Activated naive CD4-positive, alpha-beta T cell treated with anti-CD3 and anti-CD28 coated beads, Interleukin-2, amount 50 U/mL, for 24 hours (primary cell): ENCODE measurements at regions not wholly inside any gene's neighbourhood (a gene's known extent, or its start where the extent isn't known, plus 50 kb on each side); places are given as distances from the start of the nearest gene placed in this dataset.

Experiments
- H3K27ac Mint-ChIP-seq: one replicate; pipeline ENCODE4 v1.8.0; 2021; ENCODE audit warnings: mild to moderate bottlenecking, mixed read lengths
- H3K27me3 Mint-ChIP-seq: one replicate; pipeline ENCODE4 v1.8.0; 2021; ENCODE audit warnings: mixed read lengths
- H3K36me3 Mint-ChIP-seq: one replicate; pipeline ENCODE4 v1.8.0; 2021; ENCODE audit warnings: mixed read lengths
- H3K4me1 Mint-ChIP-seq: one replicate; pipeline ENCODE4 v1.8.0; 2021; ENCODE audit warnings: mixed read lengths
- H3K4me3 Mint-ChIP-seq: one replicate; pipeline ENCODE4 v1.8.0; 2021; ENCODE audit warnings: mild to moderate bottlenecking, mixed read lengths
- H3K9me3 Mint-ChIP-seq: one replicate; pipeline ENCODE4 v1.8.0; 2021; ENCODE audit warnings: mixed read lengths

DNA sequence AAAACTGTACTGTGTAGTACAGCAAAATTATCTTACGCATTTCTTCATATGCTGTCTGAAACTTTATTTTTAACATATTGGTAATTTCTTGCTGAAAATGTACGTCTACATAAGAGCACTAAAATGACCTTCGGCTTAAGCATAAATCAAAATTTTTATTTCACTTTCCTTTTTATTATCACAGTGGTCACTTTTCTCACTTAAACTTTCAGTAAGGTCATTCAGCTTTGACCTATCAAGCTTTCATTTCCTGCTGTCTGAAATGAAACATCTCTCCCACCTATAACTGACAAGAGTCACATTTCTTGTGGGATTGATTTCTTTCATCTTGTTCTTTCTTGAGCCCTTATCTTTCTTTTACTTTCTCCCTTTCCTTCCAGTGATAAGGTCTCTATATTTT lies 2212.7 kb upstream of the PCDH20 start:
- H3K36me3 Mint-ChIP-seq = no peaks in the 10 kb centered on the region
- H3K4me1 Mint-ChIP-seq = no peaks in the 10 kb centered on the region
- no peak overlapping the region for H3K27ac Mint-ChIP-seq
- no peaks in the 10 kb centered on the region for H3K27me3 Mint-ChIP-seq
- peaks cover 9% of the 10 kb centered on the region for H3K9me3 Mint-ChIP-seq
- H3K4me3 Mint-ChIP-seq = no peak overlapping the region

DNA sequence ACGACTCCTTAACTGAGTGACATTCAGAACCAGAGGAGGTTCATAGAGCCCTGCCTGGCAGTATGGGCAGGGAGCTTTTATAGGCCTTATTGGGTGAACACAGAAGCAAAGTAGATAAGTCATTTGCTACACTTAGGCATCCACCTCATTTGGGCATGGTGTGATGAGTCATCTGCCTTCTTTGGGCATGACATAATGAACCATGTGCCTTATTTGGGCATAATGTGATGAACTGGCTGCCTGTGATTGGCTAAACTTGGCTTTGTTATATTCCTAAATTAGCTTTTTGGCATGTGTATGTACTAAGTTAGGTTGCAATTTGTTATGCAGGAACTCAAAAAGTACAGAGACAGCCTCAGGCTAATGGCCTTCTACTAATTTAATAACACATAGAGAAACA lies 2210.2 kb upstream of the PCDH20 start:
- Mint-ChIP-seq H3K27ac (no peak overlapping the region), H3K9me3 (peaks cover 18% of the 10 kb centered on the region), H3K36me3 (no peaks in the 10 kb centered on the region), H3K4me3 (no peak overlapping the region), H3K27me3 (no peaks in the 10 kb centered on the region), H3K4me1 (no peaks in the 10 kb centered on the region)

DNA sequence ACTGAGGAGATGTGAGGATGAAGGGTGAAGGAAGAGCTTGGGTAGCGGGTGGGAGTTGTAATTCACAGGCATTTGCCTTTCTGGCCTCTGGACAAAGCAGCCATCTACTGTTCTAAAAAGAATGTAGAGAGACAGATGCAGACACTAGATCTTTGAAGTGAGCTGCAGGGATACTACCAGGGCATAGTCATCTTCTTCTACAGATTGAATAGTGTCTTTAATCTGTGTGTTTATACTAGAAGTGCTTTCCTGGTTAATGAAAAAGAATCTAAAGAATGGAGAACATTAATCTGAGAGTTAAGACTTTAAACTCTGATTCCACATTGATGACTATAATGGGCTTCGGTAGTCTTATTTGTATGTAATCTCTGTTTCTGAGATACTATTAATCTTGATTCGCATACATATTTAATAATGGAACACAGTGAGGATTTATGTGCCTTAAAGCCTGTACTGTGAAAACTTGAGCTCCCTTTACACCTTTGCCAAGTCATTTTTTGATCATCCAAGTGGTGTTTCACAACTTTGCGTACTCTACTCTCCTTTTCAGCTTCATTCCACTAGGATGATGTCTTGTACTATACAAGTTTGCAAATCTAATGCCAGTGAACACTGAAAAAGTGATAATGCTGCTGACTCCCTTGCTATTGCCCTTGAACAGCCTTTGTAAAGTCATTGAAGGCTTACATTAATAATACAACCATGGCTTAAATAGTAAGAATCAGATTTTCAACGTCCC lies 2199.4 kb upstream of the PCDH20 start:
- H3K9me3 Mint-ChIP-seq = peaks cover 5% of the 10 kb centered on the region
- no peaks in the 10 kb centered on the region for H3K36me3 Mint-ChIP-seq
- no peaks in the 10 kb centered on the region for H3K27me3 Mint-ChIP-seq
- H3K27ac Mint-ChIP-seq = no peak overlapping the region
- no peak overlapping the region for H3K4me3 Mint-ChIP-seq
- no peaks in the 10 kb centered on the region for H3K4me1 Mint-ChIP-seq

DNA sequence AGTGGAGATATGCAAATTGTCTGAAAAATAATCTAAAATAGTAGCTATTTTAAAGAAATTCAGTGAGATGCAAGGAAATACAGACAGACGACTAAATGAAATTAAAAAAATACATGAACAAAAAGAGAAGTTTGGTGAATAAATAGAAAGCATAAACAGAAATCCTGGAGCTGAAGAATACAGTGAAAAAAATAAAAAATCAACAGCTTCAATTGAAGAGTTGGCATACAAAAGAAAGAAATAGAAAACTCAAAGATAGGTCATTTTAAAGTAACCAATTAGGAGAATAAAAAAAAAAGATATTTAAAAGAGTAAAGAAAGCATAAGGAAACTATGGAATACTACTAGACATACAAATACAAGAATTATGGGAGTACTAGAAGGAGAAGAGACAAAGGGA lies 2191.5 kb upstream of the PCDH20 start:
- peaks cover 5% of the 10 kb centered on the region for H3K9me3 Mint-ChIP-seq
- H3K4me3 Mint-ChIP-seq = no peak overlapping the region

DNA sequence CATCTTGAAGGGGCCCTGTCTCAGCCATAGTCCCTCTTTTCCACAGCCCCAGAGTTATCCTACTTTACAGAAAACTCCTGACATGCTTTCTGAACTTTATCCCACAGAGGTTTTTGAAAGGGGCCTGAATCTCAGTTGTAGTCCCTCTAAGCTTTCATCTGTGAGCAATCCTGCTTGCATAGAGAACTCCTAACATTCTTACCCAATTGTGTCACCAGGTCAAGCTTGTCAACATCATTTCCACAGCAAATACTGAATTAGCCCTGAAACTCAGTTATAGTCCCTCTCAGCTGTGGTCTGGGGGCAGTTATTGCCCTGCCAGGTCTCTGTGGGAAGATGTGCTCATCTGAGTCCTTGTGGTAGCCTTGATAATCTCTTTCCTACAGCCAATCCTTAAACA lies 2190.3 kb upstream of the PCDH20 start:
- Mint-ChIP-seq H3K4me1 (no peaks in the 10 kb centered on the region), H3K27me3 (no peaks in the 10 kb centered on the region), H3K4me3 (no peak overlapping the region), H3K9me3 (peaks cover 15% of the 10 kb centered on the region), H3K36me3 (no peaks in the 10 kb centered on the region), H3K27ac (no peak overlapping the region)

More for the DNA sequence above, 2191.5 kb upstream of the PCDH20 start:
- Mint-ChIP-seq H3K36me3 (no peaks in the 10 kb centered on the region), H3K27ac (no peak overlapping the region), H3K4me1 (no peaks in the 10 kb centered on the region), H3K27me3 (no peaks in the 10 kb centered on the region)

DNA sequence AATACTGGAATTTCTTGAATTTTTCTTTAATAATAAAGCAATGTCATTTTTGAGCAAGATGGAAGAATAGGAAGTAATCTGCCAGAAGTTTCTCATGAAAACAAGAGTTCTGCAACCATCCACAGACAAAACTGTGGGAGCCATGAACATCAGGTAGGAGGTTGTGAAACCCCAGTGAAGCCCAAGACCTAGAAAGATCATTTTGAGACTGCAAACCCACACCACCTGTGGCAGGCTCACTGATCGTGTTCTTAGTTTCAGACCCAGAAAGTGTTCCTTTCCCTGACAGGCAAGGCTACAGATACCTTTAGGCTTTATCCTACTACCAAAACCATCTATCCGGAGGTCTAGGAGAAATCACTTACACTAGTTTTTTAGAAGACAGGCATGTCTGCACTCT lies 2189.8 kb upstream of the PCDH20 start:
- no peak overlapping the region for H3K27ac Mint-ChIP-seq

DNA sequence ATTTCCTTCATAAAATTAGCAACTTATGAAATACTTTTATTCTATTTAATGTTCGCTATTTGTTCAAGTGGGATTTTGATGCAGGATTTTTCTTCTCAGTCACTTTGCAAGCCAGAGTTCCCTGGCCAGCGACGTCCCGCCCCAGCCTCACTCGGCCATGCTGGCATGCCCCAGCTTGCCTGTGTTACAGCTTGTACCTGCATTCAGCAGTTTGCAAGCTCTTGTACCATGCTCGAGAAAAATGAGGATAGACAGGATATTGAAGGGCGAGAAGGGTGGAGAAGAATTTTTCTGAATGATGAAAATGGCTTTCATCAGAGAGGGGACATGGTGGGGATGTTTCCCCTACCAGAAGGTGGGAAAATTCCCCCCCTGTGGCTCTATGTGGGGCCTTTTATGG lies 2180.2 kb upstream of the PCDH20 start:
- Mint-ChIP-seq H3K4me1 (no peaks in the 10 kb centered on the region), H3K4me3 (no peak overlapping the region), H3K36me3 (no peaks in the 10 kb centered on the region), H3K27me3 (no peaks in the 10 kb centered on the region), H3K27ac (no peak overlapping the region), H3K9me3 (no peaks in the 10 kb centered on the region)

More for the DNA sequence above, 2189.8 kb upstream of the PCDH20 start:
- Mint-ChIP-seq H3K4me1 (no peaks in the 10 kb centered on the region), H3K9me3 (peaks cover 15% of the 10 kb centered on the region), H3K36me3 (no peaks in the 10 kb centered on the region), H3K4me3 (no peak overlapping the region), H3K27me3 (no peaks in the 10 kb centered on the region)

DNA sequence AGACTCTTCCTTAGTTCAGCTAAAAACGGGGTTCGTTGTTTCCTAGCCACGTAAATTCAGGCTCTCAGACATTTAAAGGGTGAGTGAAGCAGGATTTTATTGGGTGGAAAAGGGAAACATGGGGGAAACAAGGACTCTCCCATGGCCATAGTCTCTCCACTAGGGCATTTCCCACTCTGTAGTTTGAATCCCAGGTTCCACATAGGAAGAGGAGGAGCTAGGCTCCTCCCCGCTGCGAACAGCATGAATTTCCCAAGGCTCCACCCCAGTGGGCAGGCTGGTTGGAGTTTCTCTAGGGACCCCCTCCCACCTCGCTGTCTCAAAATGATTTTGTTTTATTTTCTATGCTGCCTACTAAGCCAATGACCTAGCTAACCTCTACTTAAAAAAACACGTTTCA lies 2170.8 kb upstream of the PCDH20 start:
- H3K36me3 Mint-ChIP-seq = no peaks in the 10 kb centered on the region
- H3K27me3 Mint-ChIP-seq = no peaks in the 10 kb centered on the region
- no peak overlapping the region for H3K4me3 Mint-ChIP-seq
- peaks cover 5% of the 10 kb centered on the region for H3K9me3 Mint-ChIP-seq
- H3K4me1 Mint-ChIP-seq = no peaks in the 10 kb centered on the region
- H3K27ac Mint-ChIP-seq = no peak overlapping the region

DNA sequence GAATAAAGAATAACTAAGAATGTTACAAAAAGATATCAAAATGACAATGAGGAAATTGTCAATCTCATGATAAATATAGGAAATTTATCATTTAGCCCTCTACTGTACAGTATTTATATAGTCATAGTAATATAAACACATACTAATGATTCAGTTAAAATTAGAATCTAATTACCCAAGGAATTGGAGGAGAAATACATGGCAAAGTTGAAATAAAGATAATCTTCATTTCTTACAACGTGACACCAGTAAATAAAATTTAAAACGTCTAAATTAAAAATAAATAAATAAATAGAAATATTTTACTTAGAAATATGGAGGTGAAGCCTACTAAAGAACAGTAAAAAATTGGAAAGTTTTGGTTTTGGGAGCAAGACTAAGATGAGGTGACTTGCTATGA lies 2163.1 kb upstream of the PCDH20 start:
- Mint-ChIP-seq H3K4me3 (no peak overlapping the region), H3K27ac (no peak overlapping the region), H3K4me1 (no peaks in the 10 kb centered on the region), H3K27me3 (no peaks in the 10 kb centered on the region), H3K9me3 (peaks cover 13% of the 10 kb centered on the region), H3K36me3 (no peaks in the 10 kb centered on the region)

DNA sequence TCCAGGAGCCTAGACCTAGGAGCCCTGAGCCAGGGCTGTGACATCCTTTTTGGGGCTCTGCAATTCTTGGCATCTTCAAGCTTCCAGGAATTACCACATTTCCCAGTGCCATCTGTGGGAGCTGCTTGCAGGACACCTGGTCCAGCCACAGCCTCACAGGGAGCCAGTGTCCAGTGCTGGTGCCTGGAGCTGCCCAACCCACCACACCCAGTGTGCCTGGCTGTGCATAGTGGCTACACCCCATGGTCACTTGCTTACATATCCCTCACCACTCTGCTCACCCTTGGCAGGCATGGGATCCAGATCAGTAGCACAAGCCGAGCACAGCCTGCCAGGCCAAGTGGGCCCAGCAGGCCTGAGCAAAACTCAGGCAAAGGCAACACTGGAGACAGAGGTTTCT lies 2151.4 kb upstream of the PCDH20 start:
- Mint-ChIP-seq H3K4me1 (no peaks in the 10 kb centered on the region), H3K9me3 (peaks cover 7% of the 10 kb centered on the region), H3K27me3 (no peaks in the 10 kb centered on the region), H3K4me3 (no peak overlapping the region), H3K36me3 (no peaks in the 10 kb centered on the region), H3K27ac (no peak overlapping the region)

DNA sequence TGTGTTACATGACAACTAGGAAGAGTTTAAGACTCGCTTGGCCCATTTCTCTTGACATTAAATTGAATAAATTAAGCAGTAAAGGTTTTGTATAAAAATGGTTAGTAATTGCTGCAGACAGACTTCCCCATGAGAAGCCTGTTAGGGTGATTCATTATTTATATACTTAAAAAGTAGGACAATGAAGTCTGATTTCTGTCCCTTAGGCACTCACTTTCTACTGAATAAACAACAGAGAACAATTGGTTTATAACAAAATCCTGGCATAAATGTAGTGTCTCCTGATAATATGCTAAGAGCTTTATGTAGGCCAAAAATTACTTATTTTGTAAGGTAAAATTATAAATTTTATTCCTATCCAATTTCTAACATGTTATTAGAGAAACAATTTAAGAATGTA lies 2138.5 kb upstream of the PCDH20 start:
- Mint-ChIP-seq H3K36me3 (no peaks in the 10 kb centered on the region), H3K9me3 (no peaks in the 10 kb centered on the region), H3K27me3 (no peaks in the 10 kb centered on the region), H3K4me1 (no peaks in the 10 kb centered on the region), H3K27ac (no peak overlapping the region), H3K4me3 (no peak overlapping the region)

DNA sequence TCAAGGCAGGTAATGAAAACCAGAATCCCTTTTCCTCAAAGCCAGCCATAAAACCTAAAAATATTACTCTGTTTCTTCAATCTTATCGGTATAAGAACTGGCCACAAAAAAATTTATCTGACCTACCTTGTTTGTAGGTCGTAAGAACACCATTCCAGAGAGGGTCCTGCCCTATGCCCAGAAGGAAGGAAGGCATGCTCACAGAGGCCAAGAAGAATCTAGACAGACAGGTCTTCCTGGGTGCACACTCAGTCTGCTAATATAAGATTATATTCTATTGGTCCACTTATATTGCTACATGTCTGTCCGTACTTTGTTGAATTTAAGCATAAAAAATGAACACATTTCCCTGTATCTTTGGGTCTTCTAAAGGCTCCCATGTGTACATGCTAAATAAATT lies 2136.1 kb upstream of the PCDH20 start:
- H3K36me3 Mint-ChIP-seq = no peaks in the 10 kb centered on the region
- no peak overlapping the region for H3K4me3 Mint-ChIP-seq
- no peaks in the 10 kb centered on the region for H3K4me1 Mint-ChIP-seq
- H3K27me3 Mint-ChIP-seq = no peaks in the 10 kb centered on the region
- H3K9me3 Mint-ChIP-seq = no peaks in the 10 kb centered on the region
- H3K27ac Mint-ChIP-seq = no peak overlapping the region

DNA sequence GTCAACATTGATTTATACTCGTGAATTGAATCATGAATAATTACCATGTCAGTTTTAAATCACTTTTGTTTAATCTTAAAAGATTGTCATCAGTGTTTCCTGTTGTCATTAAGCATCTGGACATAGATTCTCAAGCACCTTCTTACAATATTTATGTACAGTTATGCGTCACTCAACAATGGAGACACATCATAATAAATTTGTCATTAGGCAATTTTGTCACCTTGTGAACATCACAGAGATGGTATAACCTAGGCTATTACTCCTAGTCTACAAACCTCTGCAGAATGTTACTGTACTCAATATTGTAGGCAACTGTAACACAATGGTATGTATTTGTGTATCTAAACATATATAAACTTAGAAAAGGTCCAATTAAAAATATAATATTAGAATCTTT lies 2130.9 kb upstream of the PCDH20 start:
- H3K36me3 Mint-ChIP-seq = no peaks in the 10 kb centered on the region
- no peak overlapping the region for H3K27ac Mint-ChIP-seq
- H3K4me1 Mint-ChIP-seq = no peaks in the 10 kb centered on the region
- H3K9me3 Mint-ChIP-seq = peaks cover 4% of the 10 kb centered on the region
- no peak overlapping the region for H3K4me3 Mint-ChIP-seq
- no peaks in the 10 kb centered on the region for H3K27me3 Mint-ChIP-seq

DNA sequence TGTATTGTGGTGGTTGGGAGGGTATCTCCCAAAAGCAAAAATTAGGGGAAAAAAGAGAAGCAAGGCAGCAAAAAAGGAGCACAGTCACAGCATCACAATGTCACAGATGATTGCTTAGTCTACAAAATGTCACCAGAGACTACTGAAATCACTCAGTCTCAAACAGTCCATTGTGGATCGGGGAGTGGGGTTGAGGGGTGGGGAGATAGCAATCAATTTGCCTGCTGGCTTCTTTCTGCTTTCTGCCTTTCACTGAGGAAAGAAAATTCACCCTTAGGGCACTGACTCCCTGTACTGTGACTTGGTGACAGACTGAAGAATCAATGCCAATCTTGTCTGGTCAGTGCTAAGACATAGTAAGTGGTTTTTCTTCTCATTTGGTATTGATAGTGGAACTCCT lies 2127.1 kb upstream of the PCDH20 start:
- no peak overlapping the region for H3K4me3 Mint-ChIP-seq
- H3K36me3 Mint-ChIP-seq = no peaks in the 10 kb centered on the region
- no peaks in the 10 kb centered on the region for H3K27me3 Mint-ChIP-seq
- no peak overlapping the region for H3K27ac Mint-ChIP-seq
- H3K9me3 Mint-ChIP-seq = peaks cover 4% of the 10 kb centered on the region
- H3K4me1 Mint-ChIP-seq = no peaks in the 10 kb centered on the region

DNA sequence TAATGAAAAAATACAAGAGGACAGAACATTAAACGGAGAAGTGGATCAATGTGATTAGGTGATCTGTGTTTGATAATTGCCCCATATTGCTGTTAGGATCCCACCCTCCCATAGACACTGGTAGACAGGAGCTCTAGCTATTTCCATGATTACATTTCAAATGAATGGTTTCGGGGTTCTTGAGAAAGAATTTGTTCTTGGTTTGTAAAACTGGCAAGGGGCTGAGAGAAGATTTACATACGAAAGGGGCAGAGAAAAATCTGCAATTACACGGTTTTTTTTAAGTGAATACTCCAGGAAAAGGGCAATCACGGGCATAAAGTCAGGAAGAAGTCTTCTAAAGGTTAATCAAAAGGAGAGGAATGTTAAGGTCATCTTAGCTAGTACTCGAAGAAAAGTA lies 2125.7 kb upstream of the PCDH20 start:
- Mint-ChIP-seq H3K4me1 (no peaks in the 10 kb centered on the region), H3K27ac (no peak overlapping the region), H3K9me3 (peaks cover 11% of the 10 kb centered on the region), H3K4me3 (no peak overlapping the region), H3K36me3 (no peaks in the 10 kb centered on the region), H3K27me3 (no peaks in the 10 kb centered on the region)

DNA sequence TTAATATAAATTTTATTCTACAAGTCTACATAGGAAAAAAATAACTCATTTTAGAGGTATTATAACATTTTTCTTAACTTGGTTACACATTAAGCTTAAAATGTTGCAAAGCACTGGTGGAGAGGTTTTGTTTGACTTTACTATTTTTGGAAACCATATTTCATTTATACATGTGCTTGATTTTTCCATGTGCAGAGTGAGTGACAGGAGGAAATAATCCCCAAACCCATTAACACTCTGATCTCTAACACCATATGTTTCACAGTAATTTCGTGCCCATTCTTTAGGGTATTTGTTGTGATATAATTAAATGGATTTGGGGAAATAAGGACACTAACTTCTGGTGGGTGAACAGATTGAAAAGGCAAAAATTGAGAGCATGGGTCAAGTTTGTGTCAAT lies 2124.4 kb upstream of the PCDH20 start:
- Mint-ChIP-seq H3K27ac (no peak overlapping the region), H3K9me3 (peaks cover 11% of the 10 kb centered on the region), H3K36me3 (no peaks in the 10 kb centered on the region), H3K4me3 (no peak overlapping the region), H3K27me3 (no peaks in the 10 kb centered on the region), H3K4me1 (no peaks in the 10 kb centered on the region)

DNA sequence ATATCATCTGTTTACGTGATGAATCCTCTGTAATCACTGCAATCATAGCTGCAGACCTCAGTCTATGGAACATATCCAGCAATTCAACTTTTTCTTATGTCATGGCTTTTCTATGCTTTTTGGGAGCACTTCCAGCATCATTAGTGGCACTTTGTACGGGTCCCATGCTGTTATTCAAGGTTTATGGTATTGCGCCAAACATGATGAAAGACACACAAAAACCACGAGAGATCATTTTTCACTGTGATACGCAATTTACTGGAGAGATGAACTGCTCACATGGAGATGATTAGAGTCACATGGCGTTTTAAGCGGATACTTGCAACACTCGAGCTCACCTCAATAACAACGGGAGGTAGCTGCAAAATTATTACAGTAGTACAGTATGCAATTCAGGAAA lies 2101.7 kb upstream of the PCDH20 start:
- H3K9me3 Mint-ChIP-seq = peaks cover 6% of the 10 kb centered on the region
- H3K27ac Mint-ChIP-seq = no peak overlapping the region
- no peaks in the 10 kb centered on the region for H3K4me1 Mint-ChIP-seq
- no peak overlapping the region for H3K4me3 Mint-ChIP-seq
- no peaks in the 10 kb centered on the region for H3K27me3 Mint-ChIP-seq
- no peaks in the 10 kb centered on the region for H3K36me3 Mint-ChIP-seq
